ENCODE measurements at regions not wholly inside any gene's neighbourhood (a gene's known extent, or its start where the extent isn't known, plus 50 kb on each side); places are given as distances from the start of the nearest gene placed in this dataset.
A peak's percentile ranks its signal among the peaks of the same experiment; 100 is the strongest.

DNA sequence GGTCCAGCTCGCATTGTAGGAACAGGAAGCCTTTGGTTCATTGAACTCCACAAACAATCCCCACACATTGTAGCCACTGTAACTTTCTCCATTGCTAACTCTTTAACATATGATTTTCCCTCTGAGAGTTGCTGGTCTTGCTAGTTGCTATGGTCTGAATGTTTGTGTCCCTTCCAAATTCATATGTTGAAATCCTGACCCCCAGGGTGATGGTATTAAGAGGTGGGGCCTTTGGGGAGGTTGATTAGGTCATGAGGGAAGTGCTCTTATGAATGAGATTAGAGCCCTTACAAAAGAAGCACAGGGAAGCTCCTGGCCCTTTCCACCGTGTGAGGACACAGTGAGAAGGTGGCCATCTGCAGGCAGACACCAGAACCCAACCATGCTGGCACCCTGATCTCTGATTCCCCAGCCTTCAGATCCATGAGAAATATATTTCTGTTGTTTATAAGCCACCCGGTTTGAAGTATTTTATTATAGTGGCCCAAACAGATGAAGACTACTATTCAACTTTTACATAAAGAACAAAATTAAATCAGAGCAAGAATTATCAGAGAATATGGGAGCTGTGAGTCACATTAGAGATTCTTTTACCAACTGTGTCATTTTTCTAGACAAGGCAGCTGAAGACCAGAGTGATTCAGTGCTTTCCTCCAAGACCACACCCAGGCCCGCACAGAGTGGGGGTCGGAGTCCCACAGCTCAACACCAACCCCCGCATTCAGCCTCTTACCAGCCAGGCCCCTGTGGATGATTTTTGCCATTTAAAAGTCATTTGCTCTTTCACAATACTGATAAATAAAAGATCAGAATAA, 143.0 kb downstream of the SAMD5 start:
- TF ChIP-seq, protein P1, sequence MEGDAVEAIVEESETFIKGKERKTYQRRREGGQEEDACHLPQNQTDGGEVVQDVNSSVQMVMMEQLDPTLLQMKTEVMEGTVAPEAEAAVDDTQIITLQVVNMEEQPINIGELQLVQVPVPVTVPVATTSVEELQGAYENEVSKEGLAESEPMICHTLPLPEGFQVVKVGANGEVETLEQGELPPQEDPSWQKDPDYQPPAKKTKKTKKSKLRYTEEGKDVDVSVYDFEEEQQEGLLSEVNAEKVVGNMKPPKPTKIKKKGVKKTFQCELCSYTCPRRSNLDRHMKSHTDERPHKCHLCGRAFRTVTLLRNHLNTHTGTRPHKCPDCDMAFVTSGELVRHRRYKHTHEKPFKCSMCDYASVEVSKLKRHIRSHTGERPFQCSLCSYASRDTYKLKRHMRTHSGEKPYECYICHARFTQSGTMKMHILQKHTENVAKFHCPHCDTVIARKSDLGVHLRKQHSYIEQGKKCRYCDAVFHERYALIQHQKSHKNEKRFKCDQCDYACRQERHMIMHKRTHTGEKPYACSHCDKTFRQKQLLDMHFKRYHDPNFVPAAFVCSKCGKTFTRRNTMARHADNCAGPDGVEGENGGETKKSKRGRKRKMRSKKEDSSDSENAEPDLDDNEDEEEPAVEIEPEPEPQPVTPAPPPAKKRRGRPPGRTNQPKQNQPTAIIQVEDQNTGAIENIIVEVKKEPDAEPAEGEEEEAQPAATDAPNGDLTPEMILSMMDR (IDR thresholded peaks at IDR 0.05; ENCODE audit: control insufficient read depth, extremely low read depth, insufficient read depth), result peak; percentile 26
- no peak overlapping the region for H3K4me3 ChIP-seq (ENCODE audit: low read depth, low read length)
- no peak for DNase-seq (ENCODE audit: low read depth)

DNA sequence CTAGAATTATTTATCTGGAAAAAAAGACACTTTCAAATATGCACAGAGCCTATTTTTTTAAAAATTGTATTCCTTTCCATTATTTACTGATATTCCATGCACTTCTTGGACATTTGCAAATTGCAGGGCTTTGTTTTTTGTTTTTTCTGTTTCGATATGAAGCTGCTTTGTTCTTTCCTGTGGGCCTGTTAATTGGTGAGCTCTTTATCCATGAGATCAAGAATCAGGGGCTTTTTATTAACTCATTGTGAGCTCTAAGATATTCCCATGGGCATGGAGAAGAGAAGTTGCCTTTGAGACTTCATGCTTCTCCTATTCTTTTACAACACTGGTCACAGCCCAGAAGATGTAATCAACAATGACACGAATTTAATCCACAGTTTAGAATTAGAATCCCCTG, 145.1 kb downstream of the SAMD5 start:
- no peak overlapping the region for H3K4me3 ChIP-seq (ENCODE audit: low read depth, low read length)
- DNase-seq (ENCODE audit: low read depth), result no peak
- TF ChIP-seq, protein P1 (IDR thresholded peaks at IDR 0.05; ENCODE audit: control insufficient read depth, extremely low read depth, insufficient read depth), result no peak

DNA sequence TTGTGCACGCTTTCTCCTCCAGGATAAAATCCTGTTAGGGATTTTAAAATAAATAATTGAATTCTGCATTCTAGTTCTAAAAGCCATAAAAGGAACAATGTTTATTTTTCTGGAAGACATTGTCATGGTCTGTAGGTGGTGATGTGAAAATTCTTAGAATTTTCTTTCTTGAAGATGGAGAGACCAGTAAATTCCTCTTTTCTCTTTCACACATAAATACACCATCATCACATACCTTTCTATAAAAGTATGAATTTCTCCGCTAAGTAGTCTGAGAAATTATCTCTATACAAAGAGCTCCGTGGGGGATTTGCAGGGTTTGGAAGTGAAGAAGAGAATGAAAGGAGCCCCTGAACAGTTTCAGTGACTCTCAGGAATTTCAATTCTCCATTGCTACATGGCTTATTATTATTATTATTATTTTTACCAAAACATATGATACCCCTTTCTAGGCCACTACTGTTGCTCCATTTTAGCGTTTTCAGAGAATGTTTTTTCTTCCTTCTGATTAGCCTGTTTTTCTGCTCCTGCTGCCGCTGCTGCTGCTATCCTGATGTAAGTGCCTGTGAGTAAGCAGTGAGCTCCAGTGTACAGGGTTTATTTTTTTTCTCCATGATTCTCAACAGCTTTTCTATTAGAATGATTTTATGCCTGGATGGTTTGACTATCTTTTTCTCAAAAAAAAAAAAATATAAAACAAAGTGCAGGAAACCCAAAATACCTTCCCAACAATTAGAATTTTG, 145.8 kb downstream of the SAMD5 start:
- no peak overlapping the region for H3K4me3 ChIP-seq (ENCODE audit: low read depth, low read length)
- TF ChIP-seq, protein P1 (IDR thresholded peaks at IDR 0.05; ENCODE audit: control insufficient read depth, extremely low read depth, insufficient read depth), result no peak
- DNase-seq (ENCODE audit: low read depth), result no peak

DNA sequence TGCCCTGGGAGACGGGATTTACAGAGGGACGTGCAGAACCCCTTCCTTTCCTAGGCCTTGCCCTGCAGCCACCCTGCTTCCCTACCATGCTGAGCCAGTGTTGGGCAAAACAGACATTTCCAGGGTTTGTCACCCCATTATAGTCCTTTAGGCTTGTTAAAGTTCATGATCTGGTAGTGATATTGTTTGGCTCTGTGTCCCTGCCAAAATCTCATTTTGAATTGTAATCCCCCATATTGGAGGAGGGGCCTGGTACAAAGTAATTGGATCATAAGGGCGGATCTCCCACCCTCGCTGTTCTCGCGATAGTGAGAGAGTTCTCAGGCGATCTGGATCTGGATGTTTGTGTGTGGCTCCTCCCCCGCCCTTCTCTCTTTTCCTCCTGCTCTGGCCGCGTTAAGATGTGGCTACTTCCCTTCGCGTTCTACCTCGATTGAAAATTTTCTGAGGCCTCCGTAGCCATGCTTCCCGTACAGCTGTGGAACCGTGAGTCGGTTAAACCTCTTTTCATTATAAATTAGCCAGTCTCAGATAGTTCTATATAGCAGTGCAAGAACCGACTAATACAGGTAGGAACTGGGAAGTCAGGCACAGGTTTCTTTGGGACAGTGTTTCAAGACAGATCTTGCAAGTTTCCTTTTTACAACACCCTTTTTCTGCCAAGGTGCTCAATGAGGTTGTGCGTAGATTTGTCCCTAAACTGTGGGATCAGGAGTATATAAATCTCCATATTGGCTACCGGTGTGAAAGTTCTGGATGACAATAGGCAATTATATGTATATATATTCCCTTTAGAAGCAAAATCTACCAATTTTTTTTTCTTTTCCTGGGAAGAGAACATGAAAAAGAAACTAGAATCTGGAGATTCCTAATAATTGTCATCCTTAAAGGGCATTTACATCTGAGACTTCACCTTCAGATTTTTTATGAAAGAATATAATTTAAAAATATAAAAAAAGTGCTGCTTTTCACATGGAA, 152.1 kb downstream of the SAMD5 start:
- no peak for DNase-seq (ENCODE audit: low read depth)
- TF ChIP-seq, protein P1 (IDR thresholded peaks at IDR 0.05; ENCODE audit: control insufficient read depth, extremely low read depth, insufficient read depth), result no peak
- H3K4me3 ChIP-seq (ENCODE audit: low read depth, low read length), result no peak overlapping the region

DNA sequence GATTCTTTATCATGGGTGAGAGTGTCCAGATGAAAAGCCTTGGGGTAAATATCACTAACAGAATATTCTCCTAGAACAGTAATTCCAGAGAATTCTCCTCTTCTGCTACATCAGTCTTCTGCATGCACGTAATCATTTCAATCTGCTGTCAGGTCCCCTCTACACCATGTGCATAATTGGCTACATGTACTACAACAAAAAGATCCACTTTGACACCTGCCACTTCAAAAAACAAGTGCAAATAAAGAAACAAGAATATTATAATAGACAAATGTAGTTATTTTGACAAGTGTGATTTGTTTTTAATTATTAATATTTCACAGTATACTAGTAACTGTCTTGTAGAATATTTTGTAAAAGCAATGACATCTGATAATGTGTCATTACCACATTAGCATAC, 154.2 kb downstream of the SAMD5 start:
- TF ChIP-seq, protein P1 (IDR thresholded peaks at IDR 0.05; ENCODE audit: control insufficient read depth, extremely low read depth, insufficient read depth), result no peak
- no peak overlapping the region for H3K4me3 ChIP-seq (ENCODE audit: low read depth, low read length)
- DNase-seq (ENCODE audit: low read depth), result no peak

DNA sequence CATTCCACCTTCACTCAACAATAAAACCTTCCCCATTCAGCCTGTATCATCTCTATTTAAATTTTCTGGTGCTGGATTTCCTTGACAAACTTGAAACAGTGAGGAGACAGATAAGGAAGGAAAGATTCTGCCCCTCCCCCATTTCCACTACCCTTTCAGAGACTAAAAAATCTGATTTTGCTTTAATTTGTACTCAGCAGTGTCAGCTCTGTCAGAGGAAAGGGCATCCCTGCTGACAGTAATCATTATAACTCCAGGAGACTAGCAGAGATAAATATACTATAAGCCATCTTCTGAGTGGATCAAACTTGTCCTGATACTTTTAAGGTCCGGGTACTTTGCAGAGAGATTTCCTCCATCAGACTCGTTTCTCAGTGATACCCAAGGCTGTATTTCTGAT, 155.6 kb downstream of the SAMD5 start:
- TF ChIP-seq, protein P1 (IDR thresholded peaks at IDR 0.05; ENCODE audit: control insufficient read depth, extremely low read depth, insufficient read depth), result no peak
- no peak for DNase-seq (ENCODE audit: low read depth)
- H3K4me3 ChIP-seq (ENCODE audit: low read depth, low read length), result no peak overlapping the region

All from LNCaP clone FGC (cell line).